Neutrophil (primary cell): ENCODE measurements at regions not wholly inside any gene's neighbourhood (a gene's known extent, or its start where the extent isn't known, plus 50 kb on each side); places are given as distances from the start of the nearest gene placed in this dataset.

Source experiments
- H3K27ac ChIP-seq: fragments of 200-600 bp; sonication (generic); 2 replicates; pipeline ENCODE4 v1.5.1; 2016; ENCODE audit warnings: mild to moderate bottlenecking, moderate library complexity
- H3K27me3 ChIP-seq: fragments of 200-600 bp; sonication (generic); 2 replicates; pipeline ENCODE4 v1.6.0; 2016; ENCODE audit warnings: mild to moderate bottlenecking
- H3K36me3 ChIP-seq: fragments of 200-600 bp; sonication (generic); 2 replicates; pipeline ENCODE4 v1.5.1; 2017
- H3K4me1 ChIP-seq, 2 experiments: fragments of 200-600 bp in 1 of 2; sonication (generic) in 1 of 2; 1 replicate in 1 of 2; 2 replicates in 1 of 2; pipeline versions ENCODE4 v1.5.1 to v1.6.1; 2013 to 2016; ENCODE audit warnings: low read depth in 1 of 2, low read length in 1 of 2, mild to moderate bottlenecking in 1 of 2, moderate library complexity in 1 of 2; ENCODE audit not compliant: control insufficient read depth in 1 of 2, insufficient read depth in 1 of 2
- H3K4me3 ChIP-seq, 2 experiments: fragments of 200-600 bp in 1 of 2; sonication (generic) in 1 of 2; 1 replicate in 1 of 2; 2 replicates in 1 of 2; pipeline ENCODE4 v1.5.1; 2013 to 2016; ENCODE audit warnings: low read depth in 1 of 2, low read length in 1 of 2, mild to moderate bottlenecking in 1 of 2, moderate library complexity in 1 of 2
- H3K9me3 ChIP-seq: fragments of 200-600 bp; sonication (generic); 2 replicates; pipeline ENCODE4 v1.5.1; 2016
- TF ChIP-seq, protein P1 (sequence below): fragments of 200-600 bp; sonication (generic); IDR thresholded peaks from 2 replicates; pipeline ENCODE4 v1.5.1; 2016; ENCODE audit warnings: antibody characterized with exemption

DNA sequence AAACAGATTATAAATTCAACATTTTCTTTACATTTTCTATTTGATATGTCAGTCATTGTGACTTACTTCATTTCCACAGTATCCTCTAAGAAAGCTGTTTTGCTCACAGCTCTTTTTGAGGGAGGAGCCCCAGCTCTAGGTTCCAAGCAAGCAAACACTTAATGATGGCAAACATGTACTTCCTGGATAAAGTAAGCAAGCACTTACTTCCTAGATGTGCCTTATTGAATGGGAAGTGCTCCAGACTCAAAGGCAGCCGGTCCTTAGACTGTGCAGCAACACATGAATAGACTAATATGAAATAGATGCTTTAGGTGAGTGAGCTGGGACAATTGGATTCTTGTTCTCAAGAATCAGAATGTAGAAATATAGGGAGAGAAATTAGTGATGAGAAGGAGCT lies 2149.8 kb upstream of the PIK3C3 start:
- Histone ChIP-seq H3K4me1 (peaks cover 4 to 5% of the 10 kb centered on the region in 2 experiments), H3K36me3 (no peaks in the 10 kb centered on the region)
- TF ChIP-seq, protein P1, sequence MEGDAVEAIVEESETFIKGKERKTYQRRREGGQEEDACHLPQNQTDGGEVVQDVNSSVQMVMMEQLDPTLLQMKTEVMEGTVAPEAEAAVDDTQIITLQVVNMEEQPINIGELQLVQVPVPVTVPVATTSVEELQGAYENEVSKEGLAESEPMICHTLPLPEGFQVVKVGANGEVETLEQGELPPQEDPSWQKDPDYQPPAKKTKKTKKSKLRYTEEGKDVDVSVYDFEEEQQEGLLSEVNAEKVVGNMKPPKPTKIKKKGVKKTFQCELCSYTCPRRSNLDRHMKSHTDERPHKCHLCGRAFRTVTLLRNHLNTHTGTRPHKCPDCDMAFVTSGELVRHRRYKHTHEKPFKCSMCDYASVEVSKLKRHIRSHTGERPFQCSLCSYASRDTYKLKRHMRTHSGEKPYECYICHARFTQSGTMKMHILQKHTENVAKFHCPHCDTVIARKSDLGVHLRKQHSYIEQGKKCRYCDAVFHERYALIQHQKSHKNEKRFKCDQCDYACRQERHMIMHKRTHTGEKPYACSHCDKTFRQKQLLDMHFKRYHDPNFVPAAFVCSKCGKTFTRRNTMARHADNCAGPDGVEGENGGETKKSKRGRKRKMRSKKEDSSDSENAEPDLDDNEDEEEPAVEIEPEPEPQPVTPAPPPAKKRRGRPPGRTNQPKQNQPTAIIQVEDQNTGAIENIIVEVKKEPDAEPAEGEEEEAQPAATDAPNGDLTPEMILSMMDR = no peak

DNA sequence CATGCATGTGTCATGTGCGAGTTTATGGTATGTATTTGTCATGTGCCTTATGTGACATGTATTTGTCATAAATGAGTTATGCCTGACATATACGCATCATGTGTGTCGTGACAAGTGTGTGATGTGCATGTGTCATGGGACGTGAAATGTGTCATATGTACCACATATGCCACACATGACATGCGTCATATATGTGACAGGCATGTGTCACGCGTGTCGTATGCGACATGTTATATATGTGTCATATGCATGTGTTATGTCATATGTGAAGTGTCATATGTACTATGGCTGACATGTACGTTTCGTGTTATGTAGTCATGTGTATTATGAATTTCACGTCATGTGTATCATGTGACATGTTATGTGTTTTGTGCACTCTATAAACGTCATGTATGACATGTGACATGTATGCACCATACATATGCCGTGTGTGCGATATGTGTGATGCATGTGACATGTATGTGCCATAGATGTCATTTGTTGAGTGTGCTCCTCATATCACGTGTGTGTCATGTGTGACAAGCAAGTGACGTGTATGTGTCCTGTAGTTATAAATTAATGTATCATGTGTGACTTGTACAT lies 2152.3 kb upstream of the PIK3C3 start:
- Histone ChIP-seq H3K27me3 (no peaks in the 10 kb centered on the region), H3K9me3 (no peaks in the 10 kb centered on the region), H3K27ac (no peak overlapping the region), H3K36me3 (no peaks in the 10 kb centered on the region), H3K4me1 (peaks cover 13 to 23% of the 10 kb centered on the region in 2 experiments), H3K4me3 (no peak overlapping the region)
- TF ChIP-seq, protein P1 = no peak

More for the DNA sequence above, 2149.8 kb upstream of the PIK3C3 start:
- Histone ChIP-seq H3K27ac (no peak overlapping the region), H3K27me3 (no peaks in the 10 kb centered on the region), H3K4me3 (no peak overlapping the region), H3K9me3 (no peaks in the 10 kb centered on the region)

- Histone ChIP-seq H3K4me1 (peaks cover 13 to 26% of the 10 kb centered on the region in 2 experiments), H3K36me3 (no peaks in the 10 kb centered on the region), H3K27ac (no peak overlapping the region), H3K4me3 (no peak overlapping the region), H3K9me3 (no peaks in the 10 kb centered on the region), H3K27me3 (no peaks in the 10 kb centered on the region)
- TF ChIP-seq, protein P1 = no peak
Measured at GRCh38 chr18:39801848-39802247, 2153.2 kb upstream of the PIK3C3 start.

DNA sequence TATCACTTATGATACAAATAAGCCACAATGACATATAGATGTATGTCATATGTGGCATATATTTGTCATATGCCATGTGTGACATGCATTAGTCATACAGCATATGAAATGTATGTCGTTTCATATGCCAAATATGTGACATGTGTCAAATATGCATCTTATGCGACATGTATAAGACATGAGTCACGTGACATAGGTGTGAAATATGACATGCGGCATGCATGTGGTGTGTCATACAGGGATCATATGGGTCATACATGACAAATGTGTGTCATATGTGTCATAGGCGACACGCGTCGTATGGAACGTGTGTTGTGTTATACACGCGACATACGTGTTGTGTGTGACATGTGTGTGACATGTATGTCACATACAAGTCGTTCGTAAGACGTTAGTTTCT lies 2154.0 kb upstream of the PIK3C3 start:
- Histone ChIP-seq H3K9me3 (no peaks in the 10 kb centered on the region), H3K4me1 (peaks cover 13 to 33% of the 10 kb centered on the region in 2 experiments), H3K36me3 (no peaks in the 10 kb centered on the region), H3K4me3 (no peak overlapping the region), H3K27ac (no peak overlapping the region), H3K27me3 (no peaks in the 10 kb centered on the region)
- TF ChIP-seq, protein P1 = no peak

- peak overlapping the region in 1 of 2 experiments; percentile 52 for H3K4me3 ChIP-seq
- H3K4me1 ChIP-seq = peaks cover 13 to 33% of the 10 kb centered on the region in 2 experiments
- no peaks in the 10 kb centered on the region for H3K27me3 ChIP-seq
- no peaks in the 10 kb centered on the region for H3K36me3 ChIP-seq
- TF ChIP-seq, protein P1 = no peak
- no peaks in the 10 kb centered on the region for H3K9me3 ChIP-seq
- H3K27ac ChIP-seq = no peak overlapping the region
Measured at GRCh38 chr18:39799006-39799405, 2156.0 kb upstream of the PIK3C3 start.
